Panc1 (cell line): ENCODE measurements at regions not wholly inside any gene's neighbourhood (a gene's known extent, or its start where the extent isn't known, plus 50 kb on each side); places are given as distances from the start of the nearest gene placed in this dataset.

Experiments used
- POLR2AphosphoS5 ChIP-seq: IDR thresholded peaks from 2 replicates; pipeline ENCODE4 v1.6.1; 2012; ENCODE audit warnings: mild to moderate bottlenecking, low read depth, low read length, moderate library complexity
- SIN3A ChIP-seq: IDR thresholded peaks from 2 replicates; pipeline ENCODE4 v1.6.1; 2012; ENCODE audit warnings: low read depth, mild to moderate bottlenecking, low read length, moderate library complexity, borderline replicate concordance; ENCODE audit not compliant: insufficient read depth
- TF ChIP-seq, protein P1 (sequence below): fragments of 450-650 bp; IDR thresholded peaks from 2 replicates; pipeline ENCODE4 v1.5.1; 2017; ENCODE audit warnings: mild to moderate bottlenecking

GRCh38 chr5:17114715-17115599, 102.5 kb upstream of the BASP1 start:
- TF ChIP-seq, protein P1, sequence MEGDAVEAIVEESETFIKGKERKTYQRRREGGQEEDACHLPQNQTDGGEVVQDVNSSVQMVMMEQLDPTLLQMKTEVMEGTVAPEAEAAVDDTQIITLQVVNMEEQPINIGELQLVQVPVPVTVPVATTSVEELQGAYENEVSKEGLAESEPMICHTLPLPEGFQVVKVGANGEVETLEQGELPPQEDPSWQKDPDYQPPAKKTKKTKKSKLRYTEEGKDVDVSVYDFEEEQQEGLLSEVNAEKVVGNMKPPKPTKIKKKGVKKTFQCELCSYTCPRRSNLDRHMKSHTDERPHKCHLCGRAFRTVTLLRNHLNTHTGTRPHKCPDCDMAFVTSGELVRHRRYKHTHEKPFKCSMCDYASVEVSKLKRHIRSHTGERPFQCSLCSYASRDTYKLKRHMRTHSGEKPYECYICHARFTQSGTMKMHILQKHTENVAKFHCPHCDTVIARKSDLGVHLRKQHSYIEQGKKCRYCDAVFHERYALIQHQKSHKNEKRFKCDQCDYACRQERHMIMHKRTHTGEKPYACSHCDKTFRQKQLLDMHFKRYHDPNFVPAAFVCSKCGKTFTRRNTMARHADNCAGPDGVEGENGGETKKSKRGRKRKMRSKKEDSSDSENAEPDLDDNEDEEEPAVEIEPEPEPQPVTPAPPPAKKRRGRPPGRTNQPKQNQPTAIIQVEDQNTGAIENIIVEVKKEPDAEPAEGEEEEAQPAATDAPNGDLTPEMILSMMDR: no peak
- no peak for TF ChIP-seq POLR2AphosphoS5
- TF ChIP-seq SIN3A: no peak
